NCI-H1105 (cell line): ENCODE measurements at regions not wholly inside any gene's neighbourhood (a gene's known extent, or its start where the extent isn't known, plus 50 kb on each side); places are given as distances from the start of the nearest gene placed in this dataset.

ENCODE experiments used
- DNase-seq: peaks from one replicate; lab custom pipeline; 2025; lab: John Stamatoyannopoulos, UW

- no peak for DNase-seq
Observed at GRCh38 chr9:23314247-23314646, 511.8 kb downstream of the ELAVL2 start.

- no peak for DNase-seq
Observed at GRCh38 chr9:23319092-23319491, 506.9 kb downstream of the ELAVL2 start.

DNA sequence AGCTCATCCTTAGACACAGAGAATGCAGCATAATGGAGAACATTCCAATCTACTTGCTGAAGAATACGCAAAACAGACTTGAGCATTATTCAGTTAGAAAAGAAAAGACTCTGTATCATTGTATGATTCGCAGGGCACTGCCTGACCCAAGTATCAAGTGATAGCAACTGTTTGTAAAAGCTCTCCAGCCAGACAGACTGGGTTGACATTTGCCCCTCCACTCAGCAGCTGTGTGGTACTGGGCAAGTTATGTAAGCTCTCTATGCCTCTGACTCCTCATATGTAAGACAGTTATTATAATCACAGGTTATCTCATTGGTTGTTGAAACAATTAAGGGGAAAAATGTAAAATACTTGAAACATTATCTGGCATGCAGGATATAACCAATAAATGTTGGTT, 505.0 kb downstream of the ELAVL2 start:
- no peak for DNase-seq

GRCh38 chr9:23322392-23322791, 503.6 kb downstream of the ELAVL2 start:
- no peak for DNase-seq

DNA sequence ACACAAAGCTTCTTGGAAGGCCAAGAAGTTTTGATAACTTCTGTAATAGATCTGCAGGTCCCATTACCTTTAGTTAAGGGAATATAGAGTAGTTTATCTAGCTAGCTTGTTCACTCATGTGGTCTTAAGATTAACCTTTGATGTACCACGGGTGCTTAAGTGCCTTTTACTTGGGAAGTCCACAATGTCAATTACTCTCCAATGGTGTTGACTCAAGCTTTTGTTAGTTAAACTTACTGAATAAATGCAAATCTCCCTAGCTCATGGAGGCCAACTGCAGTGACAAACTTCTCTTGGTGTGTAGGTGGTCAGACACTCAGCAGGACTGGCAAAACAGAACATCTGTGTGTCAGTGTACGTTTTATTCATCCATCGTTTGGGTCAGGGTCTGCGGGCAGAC, 501.5 kb downstream of the ELAVL2 start:
- DNase-seq, result no peak

GRCh38 chr9:23326597-23326996, 499.4 kb downstream of the ELAVL2 start:
- DNase-seq, result no peak

- DNase-seq, result no peak
Observed at GRCh38 chr9:23341346-23341745, 484.7 kb downstream of the ELAVL2 start.

DNA sequence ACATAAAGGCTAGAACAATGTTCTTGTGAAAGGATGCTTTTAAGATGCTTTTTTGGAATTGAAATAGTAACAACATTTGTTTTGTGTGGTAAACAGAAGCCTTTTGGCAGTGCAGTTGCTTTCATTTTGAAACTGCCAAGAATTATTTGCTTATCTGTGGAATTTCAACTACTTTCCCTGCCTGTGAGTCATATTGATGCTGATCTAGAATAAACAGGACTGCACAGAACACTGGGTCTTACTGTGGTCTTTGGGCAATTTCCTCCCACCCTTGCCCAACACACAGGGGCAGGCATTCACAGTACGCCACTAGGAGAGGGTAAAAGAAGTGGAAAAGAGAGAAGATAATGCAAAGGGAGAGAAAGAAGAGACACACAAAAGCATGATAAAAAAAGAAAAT, 483.7 kb downstream of the ELAVL2 start:
- no peak for DNase-seq

GRCh38 chr9:23343226-23343625, 482.8 kb downstream of the ELAVL2 start:
- DNase-seq, result no peak

DNA sequence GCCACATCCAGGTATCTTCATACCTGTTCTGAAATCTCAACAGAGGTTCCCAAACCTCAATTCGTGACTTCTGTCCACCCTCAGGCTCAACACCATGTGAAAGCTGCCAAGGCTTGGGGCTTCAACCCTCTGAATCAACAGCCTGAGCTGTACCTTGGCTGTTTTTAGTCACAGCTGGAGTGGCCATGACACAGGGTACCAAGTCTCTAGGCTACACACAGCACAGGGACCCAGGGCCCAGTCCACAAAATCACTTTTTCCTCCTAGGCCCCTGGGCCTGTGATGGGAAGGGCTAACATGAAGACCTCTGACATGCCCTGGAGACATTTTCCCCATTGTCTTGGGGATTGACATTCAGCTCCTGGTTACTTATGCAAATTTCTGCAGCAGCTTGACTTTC, 464.9 kb downstream of the ELAVL2 start:
- DNase-seq, result no peak

- no peak for DNase-seq
Observed at GRCh38 chr9:23372703-23373102, 453.3 kb downstream of the ELAVL2 start.

- no peak for DNase-seq
Observed at GRCh38 chr9:23375511-23375910, 450.5 kb downstream of the ELAVL2 start.

DNA sequence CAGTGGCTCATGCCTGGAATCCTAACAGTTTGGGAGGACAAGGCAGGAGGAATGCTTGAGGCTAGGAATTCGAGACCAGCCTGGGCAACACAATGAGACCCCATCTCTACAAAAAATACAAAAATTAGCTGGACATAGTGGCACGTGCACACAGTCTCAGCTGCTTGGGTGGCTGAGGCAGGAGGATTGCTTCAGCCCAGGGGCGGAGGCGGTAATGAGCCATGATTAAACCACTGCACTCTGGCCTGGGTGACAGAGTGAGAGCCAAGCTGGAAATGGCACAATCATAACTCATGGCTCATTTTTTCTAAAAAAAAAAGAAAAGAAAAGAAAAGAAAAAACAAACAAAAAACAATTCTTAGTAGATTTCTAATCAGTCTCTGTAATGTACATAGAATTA, 446.2 kb downstream of the ELAVL2 start:
- no peak for DNase-seq

DNA sequence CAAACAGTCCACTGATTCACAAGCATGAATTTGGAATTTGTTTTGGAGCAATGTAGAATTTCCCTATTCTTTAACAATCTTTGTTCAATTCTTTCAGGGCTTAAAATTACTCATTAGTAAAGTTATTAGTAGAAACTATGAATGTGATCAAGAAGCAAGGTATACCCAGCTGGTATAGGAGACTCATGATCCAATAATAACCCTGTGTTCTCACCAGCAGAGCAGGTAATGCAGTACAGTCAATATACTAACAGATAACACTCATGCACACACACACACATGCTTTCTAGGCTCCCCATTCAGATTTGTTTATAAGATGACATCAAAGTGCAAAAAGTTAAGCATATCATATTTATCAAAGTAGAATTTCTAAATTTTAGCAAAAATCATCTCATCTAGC, 445.2 kb downstream of the ELAVL2 start:
- no peak for DNase-seq

DNA sequence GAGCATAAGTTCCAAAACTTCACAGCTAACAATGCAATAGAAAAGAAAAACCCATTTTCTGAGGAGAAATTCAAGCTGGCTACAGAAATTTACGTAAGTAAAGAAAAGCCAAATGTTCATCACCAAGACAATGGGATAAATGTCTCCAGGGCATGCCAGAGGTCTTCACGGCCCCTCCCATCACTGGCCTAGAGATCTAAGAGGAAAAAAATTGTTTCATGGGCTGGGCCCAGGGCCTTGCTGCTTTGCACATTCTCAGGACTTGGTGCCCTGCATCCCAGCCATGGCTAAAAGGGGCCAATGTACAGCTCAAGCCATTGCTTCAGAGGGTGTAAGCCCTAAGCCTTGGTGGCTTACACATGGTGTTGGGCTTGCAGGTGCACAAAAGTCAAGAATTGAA, 443.6 kb downstream of the ELAVL2 start:
- DNase-seq, result no peak

GRCh38 chr9:23394189-23394588, 431.9 kb downstream of the ELAVL2 start:
- no peak for DNase-seq

- no peak for DNase-seq
Observed at GRCh38 chr9:23408874-23409273, 417.2 kb downstream of the ELAVL2 start.

- DNase-seq, result no peak
Observed at GRCh38 chr9:23412046-23412445, 414.0 kb downstream of the ELAVL2 start.

- DNase-seq, result no peak
Observed at GRCh38 chr9:23412458-23412857, 413.6 kb downstream of the ELAVL2 start.

DNA sequence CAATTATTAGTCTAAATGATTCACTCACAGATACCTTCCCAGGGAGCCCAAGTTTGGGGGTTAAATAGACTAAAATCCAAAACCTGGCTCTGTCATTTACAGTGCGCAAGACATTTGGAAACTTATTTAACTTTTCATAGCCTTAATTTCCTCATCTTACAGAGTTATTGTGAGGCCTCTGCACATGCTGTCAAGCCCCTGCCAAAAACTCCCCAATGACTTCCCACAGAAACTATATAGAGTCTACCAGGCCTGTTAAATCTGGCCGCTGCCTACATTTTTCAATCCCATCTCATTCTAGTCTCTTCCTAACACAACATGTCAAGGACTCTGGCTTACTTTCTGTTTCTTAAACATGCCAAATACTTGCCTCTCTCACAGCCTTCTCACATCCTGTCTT, 412.5 kb downstream of the ELAVL2 start:
- no peak for DNase-seq

DNA sequence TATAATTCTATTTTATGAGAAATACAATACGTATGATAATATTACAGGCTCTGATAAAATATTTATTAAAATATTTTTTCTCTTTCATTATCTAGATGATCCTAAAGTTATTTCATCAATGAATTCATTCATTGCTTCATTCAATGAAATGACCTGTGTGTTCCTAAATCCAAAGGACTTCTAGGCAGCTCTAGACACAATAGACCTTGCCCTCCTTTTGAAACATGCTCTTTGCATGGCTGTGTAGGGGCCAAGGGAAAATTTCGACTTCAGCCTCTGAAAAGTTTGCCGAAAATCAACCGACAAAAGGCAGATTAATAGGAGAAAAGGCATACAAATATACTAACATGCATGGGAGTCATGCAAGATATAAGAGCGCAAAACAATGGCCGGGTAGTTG, 402.0 kb downstream of the ELAVL2 start:
- DNase-seq, result no peak

GRCh38 chr9:23426144-23426543, 399.9 kb downstream of the ELAVL2 start:
- DNase-seq, result no peak

DNA sequence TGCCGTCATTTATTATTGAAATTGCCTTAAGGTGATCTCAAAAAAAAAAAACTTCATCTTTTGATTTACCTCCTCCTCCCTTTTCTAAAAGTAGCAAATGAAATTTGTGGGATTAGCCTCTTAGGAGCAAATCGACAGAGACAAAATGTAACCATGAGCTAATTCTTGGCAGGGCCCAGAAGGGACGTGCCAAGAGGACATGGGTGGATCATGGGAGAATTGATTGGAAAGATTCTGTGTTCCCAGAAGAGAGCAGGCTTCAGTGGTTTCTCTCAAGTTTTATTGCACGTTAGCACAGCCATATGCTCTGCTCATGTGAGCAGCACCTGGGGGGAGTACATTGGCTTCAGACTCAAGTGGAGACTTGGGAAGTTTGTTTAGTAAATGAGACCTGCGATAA, 394.6 kb downstream of the ELAVL2 start:
- no peak for DNase-seq

DNA sequence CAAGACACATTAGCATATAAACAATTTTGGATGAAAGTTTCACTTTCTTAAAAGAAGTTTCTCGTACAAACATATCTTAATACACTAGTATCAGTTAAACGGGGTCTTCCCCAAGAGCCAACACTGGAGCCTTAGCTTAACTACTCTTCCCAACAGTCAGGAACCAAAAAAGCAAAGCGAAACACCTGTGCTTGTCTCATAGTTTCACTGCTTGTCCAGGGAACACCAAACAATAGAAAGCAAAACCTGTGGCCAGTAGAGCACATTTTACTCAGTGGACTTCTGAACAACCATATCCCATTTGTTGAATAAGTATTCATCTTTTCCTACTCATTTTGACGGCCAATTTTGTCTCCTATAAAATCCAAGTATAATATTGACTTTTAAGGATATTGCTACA, 391.4 kb downstream of the ELAVL2 start:
- DNase-seq, result no peak

DNA sequence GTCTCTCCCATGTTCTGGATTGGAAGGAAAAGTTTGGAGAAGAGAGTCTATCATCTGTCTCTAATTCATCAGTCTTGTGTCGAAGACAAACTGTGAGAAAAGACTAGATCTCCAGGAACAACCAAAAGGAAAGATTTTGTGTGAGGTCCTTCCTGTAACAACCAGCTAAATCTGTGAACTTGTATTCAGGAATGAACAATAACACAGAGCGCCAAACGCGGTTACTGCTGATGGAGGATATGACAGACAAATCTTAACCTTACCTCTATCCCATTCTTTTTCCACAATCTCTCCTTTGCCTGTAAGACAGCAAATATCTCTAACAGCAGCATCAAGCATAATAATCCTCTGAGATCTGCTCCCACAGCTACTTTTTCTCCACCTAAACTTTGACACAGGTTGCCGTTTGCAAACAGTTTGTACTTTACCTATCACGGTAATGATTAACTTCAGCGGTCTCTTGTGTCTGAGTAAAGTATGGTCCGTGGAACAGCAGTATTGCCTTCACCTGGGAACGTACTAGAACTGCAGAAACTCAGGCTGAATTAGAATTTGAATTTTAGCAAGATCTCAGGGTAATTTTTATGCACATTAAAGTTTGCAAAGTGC, 387.6 kb downstream of the ELAVL2 start:
- DNase-seq, result no peak
